ENCODE measurements at regions not wholly inside any gene's neighbourhood (a gene's known extent, or its start where the extent isn't known, plus 50 kb on each side); places are given as distances from the start of the nearest gene placed in this dataset.
"Not testable (repeated sequence)": the region's sequence is repeated elsewhere in the genome, so short reads cannot be mapped to it uniquely, and the experiment has no call there.

DNA sequence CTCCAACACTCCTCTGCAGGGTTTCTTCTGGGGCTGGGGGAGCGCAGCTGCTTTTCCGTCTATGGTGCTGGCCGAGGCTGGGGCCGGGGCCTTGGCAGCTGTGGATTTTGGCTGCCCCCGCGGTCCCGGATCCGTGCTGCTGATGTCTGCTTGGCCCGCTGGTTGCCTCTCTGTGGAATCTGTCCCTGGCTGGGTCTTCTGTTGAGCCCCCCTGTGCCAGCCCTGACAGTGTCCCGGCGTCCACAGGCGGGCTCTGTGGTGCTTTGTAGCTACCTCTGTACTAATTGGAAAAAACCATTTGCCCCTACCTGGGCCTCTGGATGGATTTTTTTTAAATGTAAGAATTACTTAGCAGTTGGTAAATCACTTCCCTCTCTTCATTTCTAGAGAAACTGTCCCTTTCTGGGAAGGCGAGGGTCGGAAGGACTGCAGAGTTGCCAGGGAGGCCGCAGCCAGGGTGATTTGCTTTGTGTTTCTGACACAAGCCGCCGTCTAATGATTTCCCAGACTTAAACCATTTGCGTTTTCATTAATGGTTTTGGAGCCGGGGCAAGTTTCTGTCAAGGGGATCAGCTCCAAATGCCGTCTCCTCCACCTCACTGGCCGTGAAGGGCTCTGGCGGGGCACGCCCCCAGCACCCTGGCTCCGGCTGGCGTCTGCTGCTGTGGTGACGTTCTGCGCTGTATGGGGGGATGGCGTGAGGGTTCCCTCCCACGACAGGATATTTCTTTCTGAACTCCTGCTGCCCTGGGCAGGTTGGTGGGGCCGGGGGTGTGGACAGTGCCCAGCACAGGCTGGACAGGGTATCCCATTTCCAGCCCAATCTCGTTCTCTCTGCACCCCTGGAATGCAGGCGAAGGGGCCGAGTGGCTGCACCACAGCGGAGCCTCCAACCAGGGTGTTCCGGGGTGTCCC lies 201.7 kb downstream of the LAT start:
- DNase-seq (ENCODE audit: low read depth in 1 of 2, low spot score in 1 of 2) = not testable (repeated sequence)

DNA sequence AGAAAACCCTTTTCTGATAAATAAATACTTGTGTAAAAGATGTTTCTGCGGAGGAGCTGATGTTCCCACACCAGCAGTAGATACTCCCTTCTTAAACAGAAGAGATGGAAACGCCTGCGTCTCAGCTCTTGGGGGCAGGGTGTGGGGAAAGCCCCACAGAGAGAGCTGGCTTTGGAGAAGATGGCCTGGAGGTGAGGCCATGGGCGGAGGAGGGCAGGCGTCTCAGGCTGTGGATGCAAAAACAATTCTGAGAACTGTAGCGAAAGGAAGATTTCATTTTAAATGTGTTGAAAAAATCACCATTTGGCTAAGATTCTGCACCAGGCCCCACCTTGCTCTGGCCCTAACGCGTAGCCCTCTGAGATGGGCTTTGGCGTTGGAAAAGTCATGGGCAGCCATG lies 201.0 kb downstream of the LAT start:
- DNase-seq (ENCODE audit: low read depth in 1 of 2, low spot score in 1 of 2) = not testable (repeated sequence)

DNA sequence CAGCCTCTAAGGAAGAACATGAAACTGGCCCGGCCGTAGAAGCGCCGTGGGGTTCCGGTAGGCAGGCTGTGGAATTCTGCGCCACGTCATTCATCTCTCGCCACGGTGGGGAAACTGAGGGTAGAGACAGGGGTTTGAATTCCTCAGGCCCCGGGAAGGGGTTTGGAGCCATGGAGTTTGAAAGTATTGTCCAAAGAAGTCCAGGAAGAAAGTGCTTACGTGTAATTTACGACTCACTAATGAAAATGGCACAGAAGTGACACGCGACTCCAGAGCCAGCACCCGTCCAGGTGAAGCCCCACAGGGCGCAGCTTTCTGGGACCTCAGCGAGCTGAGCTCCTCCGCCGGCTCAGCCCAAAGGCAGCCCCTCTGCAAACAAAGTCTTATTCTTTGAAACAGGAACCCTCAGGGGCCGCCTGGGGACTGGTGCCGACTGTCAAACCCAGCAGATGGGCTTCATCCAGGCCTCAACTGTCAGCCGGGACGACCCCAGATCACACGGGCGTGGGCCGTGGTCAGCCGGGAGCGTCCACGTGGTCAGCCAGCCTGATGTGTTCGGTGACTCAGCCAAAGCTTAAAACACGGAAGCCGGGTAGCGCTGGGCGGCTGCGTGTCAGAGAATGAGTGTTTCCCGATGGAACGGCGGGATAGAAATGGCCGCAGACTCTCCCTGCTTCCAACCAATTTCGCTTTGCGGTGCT lies 200.0 kb downstream of the LAT start:
- not testable (repeated sequence) for DNase-seq (ENCODE audit: low read depth in 1 of 2, low spot score in 1 of 2)

DNA sequence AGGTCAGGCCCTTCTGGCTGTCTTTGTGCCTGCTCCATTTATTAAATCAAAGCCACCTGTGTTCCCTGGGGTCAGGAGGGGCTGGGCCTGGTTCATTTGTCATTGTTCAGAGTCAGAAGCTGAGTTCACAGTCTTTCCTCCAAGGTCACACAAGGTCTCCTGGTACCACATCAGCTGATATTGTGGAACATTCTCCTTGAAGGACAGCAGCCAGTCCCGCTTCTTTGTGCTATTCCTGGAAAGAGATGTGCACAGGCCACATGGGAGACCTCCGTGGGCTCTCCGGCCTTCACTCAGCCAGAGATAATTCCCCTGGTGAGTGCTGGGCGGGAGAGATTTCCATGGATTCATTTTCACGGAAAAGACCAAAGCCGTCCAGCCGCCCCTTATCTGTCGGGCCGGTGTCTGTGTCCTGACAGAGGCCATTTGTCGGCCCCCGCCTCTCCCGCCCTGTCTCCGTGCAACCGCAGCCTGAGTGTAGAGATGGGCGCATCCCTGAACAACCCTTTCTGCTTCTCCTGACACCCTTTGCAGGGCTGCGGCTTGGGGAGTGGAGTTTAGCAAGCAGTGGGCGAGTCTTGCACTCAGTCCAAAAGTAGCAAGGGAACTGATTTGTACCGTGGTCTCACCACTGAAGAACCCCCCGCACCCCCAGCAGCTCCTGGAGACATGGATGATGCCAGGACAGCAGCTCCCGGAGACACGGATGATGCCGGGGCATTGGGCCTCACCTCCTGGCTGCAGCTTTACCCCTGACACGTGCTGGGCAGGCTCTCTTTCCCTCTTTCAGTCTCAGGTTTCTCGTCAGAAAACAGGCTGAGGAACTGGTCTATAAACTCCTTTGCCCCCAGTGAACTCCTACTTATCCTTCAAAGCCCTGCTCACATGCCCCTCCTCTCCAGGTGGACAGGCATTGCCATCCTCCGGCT lies 198.4 kb downstream of the LAT start:
- not testable (repeated sequence) for DNase-seq (ENCODE audit: low read depth in 1 of 2, low spot score in 1 of 2)

DNA sequence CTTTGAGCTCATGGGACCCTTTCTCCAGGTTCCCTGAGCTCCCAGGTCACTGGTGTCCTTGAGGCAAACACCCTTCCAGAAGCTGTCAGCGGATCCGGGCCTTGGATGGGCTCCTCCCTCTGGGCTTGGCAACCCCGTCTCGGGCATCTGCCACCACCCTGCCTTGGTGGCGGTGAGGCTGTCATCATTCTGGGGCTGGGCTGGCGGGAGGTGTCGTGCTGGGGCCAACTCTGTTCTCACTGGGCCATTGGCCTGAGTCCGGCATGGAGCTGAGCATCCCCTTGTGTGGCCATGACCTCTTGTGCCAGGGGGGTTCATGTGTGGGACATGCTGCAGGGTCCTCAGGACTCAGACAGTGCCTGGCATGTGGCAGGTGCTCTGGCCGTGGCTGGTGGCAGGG lies 197.6 kb downstream of the LAT start:
- DNase-seq (ENCODE audit: low read depth in 1 of 2, low spot score in 1 of 2) = no peak

DNA sequence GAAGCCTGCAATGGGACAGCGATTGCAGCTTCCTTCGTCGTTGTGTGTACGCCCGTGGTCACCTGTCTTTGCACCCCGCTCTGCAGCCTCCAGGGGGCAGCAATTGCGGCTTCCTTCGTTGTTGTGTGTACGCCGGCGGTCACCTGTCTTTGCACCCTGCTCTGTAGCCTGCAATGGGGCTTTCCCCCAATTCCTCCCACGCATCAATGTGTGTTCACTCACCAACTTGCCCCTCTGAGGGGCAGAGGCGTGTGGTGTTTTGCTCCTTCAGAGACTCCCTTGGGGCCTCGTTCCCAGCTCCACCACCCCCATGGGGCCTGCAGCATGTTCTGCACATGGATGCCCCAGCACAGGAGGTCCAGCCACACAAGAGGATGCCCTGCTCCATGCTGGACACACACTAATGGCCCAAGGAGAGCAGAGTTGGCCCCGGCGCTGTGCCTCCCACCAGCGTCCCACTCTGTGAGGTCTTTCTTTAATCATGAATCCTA lies 197.1 kb downstream of the LAT start:
- not testable (repeated sequence) for DNase-seq (ENCODE audit: low read depth in 1 of 2, low spot score in 1 of 2)

DNA sequence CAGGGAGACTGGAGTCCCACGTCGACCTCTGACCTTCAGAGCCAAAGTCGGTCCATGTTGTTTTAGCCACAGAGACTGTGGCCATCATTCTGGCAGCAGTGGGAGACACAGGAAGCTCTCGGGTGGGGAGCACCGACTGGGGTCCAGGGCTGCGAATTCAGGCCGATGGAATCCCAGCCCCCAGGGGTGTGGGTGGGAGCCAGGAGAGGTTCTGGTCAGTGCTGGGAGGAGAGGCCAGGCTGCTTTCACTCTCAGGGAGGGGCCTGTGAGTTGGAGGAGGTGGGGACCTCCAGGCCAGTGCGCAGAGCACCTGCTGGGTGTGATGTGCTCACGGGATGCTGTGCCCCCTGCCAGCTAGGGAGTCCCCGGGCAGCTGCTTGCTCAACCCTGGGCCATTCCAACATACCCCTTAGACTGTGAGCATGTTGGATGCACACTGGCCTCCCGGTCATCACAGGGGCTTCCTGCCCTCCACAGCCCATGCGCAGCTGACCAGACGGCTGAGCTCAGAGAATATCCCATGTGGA lies 196.5 kb downstream of the LAT start:
- DNase-seq (ENCODE audit: low read depth in 1 of 2, low spot score in 1 of 2) = not testable (repeated sequence)

DNA sequence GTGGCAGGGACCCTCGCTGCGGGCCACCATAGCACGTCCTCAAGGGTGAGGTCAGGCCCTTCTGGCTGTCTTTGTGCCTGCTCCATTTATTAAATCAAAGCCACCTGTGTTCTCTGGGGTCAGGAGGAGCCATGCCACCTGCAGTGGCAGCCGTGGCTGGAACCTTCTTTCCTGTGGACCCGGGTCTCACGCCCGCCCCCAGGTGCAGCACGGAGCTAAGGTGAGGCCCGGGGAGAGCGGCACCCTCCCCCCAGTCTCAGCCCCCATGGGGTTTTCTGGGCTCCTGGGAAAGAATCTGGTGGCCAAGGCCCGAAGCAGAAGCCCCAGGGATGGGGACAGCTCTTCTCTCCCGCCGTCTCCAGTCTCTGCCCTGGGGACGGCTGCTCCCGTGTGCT lies 195.4 kb downstream of the LAT start:
- DNase-seq (ENCODE audit: low read depth in 1 of 2, low spot score in 1 of 2) = not testable (repeated sequence)

DNA sequence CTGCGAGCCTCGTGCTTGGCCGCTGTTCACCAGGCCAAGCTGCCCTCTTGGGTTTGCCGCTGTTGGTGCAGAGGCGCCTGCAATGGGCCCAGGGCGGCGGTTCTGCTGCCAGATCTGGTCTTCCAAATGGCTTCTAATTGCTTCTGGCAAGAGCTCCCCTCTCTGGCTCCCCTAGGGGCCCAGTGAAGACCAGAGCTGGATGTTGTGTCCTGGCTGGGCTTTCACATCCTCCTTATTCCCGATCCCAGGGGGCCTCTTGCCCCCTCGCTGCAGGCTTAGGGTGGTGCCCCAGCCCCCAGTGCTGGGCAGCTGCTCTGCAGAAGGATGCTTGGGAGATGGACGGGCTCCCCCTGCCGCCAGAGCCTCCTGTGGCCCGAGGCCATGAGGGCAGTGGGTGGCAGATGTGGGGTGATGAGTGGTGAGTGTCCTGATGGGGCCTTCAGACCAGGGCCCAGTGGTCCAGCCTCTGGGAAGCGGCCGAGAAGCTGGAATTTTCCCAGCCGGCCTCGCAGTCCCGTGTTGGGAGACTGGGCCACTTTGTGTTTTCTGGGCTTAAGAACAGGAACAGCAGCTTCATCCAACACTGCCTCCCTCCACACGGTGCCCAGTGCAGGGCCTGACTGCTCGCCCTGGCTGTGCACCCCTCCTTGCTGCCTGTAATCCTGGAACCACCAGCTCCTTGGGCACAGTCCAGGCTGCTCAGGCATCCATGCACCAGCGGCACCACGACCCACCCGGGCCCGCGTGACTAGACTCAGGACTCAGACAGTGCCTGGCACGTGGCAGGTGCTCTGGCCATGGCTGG lies 194.8 kb downstream of the LAT start:
- DNase-seq (ENCODE audit: low read depth in 1 of 2, low spot score in 1 of 2) = not testable (repeated sequence)

DNA sequence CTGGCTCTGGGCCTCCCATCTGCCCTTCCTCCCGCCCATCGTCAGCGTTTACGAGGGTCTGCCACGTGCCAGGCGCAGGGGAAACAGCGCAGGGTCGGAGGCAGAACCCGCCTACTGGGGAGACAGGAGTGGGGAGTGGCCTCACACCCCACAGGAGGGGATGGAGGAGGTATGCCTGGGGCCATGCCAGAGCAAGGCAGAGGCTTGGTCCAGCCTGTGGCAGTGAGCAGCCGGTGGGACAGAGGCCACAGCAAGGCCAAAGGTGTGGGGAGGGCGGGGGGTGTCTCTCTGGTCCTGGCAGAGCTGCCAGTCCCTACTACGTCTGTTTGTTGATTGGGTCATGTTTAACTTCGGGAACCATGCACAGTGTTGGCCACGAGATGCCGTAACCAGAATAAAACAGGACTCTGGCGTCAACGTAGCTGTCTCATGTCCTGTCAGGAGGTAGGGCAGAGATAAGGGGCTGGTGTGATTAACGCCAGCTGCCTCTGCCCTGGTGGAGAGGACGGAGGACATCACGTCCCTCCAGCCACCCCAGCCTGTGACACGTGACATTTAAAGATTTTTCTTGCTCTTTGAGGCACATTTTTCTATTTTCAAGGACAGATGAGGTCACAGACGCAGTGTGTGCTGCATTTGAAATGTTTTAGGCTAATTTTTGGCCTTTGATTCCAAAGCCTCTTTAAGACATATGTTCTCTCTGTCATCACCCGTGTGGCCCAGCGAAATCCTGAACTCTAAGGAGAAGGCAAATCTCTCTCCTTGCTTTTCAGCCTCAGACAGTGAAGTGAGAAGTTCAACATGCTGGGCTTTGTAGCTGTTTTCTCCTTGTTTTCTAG lies 193.3 kb downstream of the LAT start:
- not testable (repeated sequence) for DNase-seq (ENCODE audit: low read depth in 1 of 2, low spot score in 1 of 2)

DNA sequence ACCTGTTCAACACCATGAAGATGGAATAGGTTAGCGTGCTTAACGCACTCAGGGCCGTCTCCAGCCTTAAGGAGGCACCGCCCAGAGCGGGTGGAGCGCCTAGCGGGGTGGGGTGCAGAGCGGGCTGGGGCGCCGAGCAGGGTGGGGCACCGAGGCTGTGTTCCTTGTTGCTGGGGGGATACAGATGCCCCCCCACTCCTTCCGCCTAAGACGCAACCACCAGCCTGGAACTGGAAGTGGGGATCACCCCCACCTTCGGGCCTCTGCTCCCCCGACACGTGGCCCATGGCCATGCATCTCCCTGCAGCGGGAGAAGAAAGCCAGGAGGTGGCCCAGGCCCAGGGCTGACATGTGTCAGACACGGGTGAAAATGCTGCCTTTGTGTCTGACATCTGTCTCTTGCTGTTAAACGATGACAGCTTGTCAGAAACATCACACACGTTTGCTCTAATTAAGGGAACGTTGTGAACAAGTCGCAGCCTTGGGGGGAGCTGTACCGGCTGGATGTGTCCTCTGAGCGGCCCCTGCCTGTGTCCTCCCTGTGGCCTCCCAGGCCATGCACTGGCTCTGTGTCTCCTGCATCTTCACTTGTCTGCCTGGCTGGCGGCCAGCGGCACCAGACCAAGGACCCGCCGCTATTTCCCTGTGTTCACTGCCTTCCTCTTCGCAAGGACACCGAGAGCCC lies 192.5 kb downstream of the LAT start:
- DNase-seq (ENCODE audit: low read depth in 1 of 2, low spot score in 1 of 2) = not testable (repeated sequence)

DNA sequence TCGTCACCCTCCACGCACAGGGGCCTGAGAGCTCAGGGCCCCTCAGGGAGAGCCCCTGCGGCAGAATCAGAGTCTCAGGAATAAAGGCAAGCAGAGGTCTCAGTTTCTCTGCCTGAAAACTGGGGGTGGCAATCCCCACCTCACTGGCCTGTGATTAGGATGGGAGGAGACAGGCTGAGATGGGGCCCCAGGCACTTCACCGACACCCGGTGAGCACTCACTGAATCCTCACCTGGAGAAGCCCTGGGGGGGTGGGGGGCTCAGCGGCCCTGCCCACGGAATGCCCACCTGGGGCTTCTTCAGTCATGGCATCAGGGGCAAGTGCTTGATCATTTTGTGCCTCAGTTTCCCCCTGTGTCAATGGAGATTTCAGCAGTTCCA lies 192.0 kb downstream of the LAT start:
- DNase-seq (ENCODE audit: low read depth in 1 of 2, low spot score in 1 of 2) = not testable (repeated sequence)

DNA sequence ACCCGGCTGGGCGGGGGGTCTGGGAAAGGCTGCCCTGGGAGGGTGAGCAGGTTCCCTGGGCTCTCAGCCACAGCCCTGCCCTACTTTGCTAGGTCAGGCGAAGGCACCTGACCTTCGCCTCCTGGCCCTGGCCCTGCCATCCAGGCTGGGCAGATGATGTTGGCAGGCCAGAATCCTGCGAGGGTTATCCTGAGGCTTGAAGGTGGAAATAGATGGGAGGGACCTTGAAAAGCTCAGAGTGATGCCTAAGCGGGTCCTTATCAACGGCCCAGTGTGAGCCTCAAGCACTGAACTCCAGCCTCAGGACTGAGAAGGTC lies 191.3 kb downstream of the LAT start:
- not testable (repeated sequence) for DNase-seq (ENCODE audit: low read depth in 1 of 2, low spot score in 1 of 2)

DNA sequence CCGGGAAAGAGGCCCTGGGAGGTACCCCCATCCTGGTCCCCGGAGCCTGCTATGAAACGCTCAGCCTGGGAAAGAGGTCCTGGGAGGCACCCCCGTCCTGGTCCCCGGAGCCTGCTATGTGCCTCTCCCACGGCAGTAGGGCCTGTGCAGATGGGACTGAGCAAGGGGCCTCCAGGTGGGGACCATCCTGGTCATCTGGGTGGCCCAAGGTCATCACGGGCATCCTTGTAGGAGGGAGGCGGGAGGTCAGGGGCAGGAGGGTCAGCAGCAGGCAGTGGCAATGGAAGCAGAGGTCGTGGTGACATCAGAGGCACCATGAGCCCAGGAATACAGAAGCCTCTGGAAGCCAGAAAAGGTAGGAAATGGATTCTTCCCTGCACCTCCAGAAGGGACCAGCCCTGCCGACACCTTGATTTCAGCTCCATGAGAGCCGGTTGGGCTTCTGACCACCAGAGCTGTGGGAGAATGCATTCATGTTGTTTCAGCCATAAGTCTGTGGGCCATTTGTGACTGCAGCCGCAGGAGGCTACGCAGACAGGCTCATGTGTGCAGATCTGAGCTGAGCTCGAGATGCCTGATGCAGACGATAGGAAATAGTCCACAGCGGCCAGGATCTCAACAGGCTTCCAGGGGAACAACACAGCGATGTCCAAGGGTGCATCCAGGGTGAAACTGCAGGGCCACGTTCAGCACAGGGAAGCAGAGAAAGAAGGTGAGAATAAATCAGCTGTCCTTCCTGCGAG lies 190.7 kb downstream of the LAT start:
- DNase-seq (ENCODE audit: low read depth in 1 of 2, low spot score in 1 of 2) = not testable (repeated sequence)

DNA sequence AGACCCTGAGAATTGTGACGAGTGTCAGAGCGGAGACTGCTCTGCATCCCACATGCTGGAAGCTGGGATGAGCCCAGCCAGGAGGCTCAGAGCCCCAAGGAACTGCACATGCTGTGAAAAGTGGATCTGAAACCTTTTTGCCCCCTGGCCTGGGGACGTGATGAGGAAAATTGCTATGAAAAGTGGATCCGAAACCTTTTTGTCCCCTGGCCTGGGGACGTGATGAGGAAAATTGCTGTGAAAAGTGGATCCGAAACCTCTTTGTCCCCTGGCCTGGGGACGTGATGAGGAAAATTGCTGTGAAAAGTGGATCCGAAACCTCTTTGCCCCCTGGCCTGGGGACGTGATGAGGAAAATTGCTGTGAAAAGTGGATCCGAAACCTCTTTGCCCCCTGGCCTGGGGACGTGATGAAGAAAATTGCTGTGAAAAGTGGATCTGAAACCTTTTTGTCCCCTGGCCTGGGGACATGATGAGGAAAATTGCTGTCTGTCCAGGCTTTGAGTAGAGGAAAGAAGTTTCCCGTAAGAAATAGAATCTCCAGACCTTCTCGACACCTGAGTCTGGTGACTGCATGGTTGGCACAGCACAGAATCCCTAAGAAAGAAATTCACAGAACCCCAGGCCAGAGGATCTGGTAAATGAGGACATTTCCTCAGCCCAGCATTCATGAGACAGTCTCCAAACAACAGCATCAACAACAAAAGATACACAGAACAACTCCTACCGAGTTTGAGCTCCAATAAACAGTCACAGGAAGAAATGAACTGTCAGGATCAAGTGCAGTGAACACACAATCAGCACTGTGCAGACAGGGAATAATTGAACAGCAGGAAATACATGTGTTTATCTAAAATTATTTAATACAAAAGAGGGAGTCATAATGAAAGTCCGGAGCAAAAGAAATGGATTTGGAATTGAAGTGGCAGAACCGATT lies 188.8 kb downstream of the LAT start:
- not testable (repeated sequence) for DNase-seq (ENCODE audit: low read depth in 1 of 2, low spot score in 1 of 2)

DNA sequence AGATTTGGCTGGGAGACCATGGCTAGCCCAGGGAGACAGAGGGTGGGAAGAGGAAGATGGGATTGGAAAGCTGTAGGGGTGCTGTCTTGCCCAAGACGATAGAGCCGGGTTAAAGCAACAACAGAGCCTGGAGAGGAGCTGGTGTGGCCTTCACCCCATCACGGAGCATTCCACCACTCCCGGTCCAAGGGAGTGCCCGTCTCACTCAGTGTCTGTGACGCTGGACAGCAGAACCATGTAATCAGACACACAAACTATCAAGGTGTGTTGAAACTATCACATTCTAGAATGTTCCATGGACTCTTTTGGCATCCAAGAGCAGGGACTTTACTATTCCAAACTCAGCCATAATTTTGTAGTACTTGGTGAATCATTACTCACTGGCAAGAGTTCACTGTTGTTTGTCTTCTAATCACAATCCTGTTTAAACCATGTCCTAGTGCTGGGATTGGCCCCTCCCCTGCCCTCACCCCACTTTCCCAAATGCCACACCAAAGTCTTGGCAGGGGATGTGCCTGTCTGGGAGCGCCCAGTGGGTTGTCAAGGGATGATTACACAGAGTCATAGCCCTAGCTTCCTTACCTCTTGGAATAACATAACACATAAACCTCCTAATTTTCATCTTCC lies 187.4 kb downstream of the LAT start:
- not testable (repeated sequence) for DNase-seq (ENCODE audit: low read depth in 1 of 2, low spot score in 1 of 2)

Measured in stimulated activated CD4-positive, alpha-beta T cell treated with anti-CD3 and anti-CD28 coated beads, Interleukin-15, amount 100 ng/mL, for 1 hour (primary cell).